DND-41 (cell line): ENCODE measurements at regions not wholly inside any gene's neighbourhood (a gene's known extent, or its start where the extent isn't known, plus 50 kb on each side); places are given as distances from the start of the nearest gene placed in this dataset.
"Not testable (repeated sequence)": the region's sequence is repeated elsewhere in the genome, so short reads cannot be mapped to it uniquely, and the experiment has no call there.

Experiments
- ATAC-seq: fragments of 200-7000 bp; cut with Tn5 transposase; 3 replicates; pipeline ENCODE4 v1.9.1; 2021; ENCODE audit warnings: low read depth; ENCODE audit not compliant: insufficient read depth
- DNase-seq: peaks from one replicate; pipeline ENCODE4 v3.0.0-alpha.2; 2020
- H2AFZ ChIP-seq: 2 replicates; pipeline ENCODE4 v1.6.0; 2012; ENCODE audit warnings: low read depth, low read length
- H3K27ac ChIP-seq: 2 replicates; pipeline ENCODE4 v1.5.1; 2012; ENCODE audit warnings: low read length, inconsistent platforms
- H3K27me3 ChIP-seq: fragments of 200-600 bp; sonication (generic); 2 replicates; pipeline ENCODE4 v1.6.0; 2012; ENCODE audit warnings: low read length, mild to moderate bottlenecking, inconsistent platforms; ENCODE audit not compliant: insufficient read depth, poor library complexity
- H3K36me3 ChIP-seq: 2 replicates; pipeline ENCODE4 v1.5.1; 2012; ENCODE audit warnings: low read length, inconsistent platforms; ENCODE audit not compliant: insufficient read depth
- H3K4me1 ChIP-seq: 2 replicates; pipeline ENCODE4 v1.5.1; 2012; ENCODE audit warnings: mild to moderate bottlenecking, low read length; ENCODE audit not compliant: insufficient read depth
- H3K4me2 ChIP-seq: 2 replicates; pipeline ENCODE4 v1.6.0; 2012; ENCODE audit warnings: mild to moderate bottlenecking, moderate library complexity, low read length, inconsistent platforms; ENCODE audit not compliant: insufficient read depth
- H3K4me3 ChIP-seq, 2 experiments: fragments of 200-600 bp in 1 of 2; shearing (Covaris generic) in 1 of 2; 2 replicates each; pipeline ENCODE4 v1.5.1; 2012 to 2016; ENCODE audit warnings: inconsistent platforms in 2 of 2, low read length in 2 of 2, mild to moderate bottlenecking in 2 of 2, low read depth in 1 of 2, moderate library complexity in 1 of 2
- H3K79me2 ChIP-seq: 2 replicates; pipeline ENCODE4 v1.6.0; 2012; ENCODE audit warnings: low read length, inconsistent platforms; ENCODE audit not compliant: insufficient read depth
- H3K9ac ChIP-seq: 2 replicates; pipeline ENCODE4 v1.6.0; 2012; ENCODE audit warnings: low read depth, mild to moderate bottlenecking, inconsistent platforms, low read length, moderate library complexity
- H3K9me3 ChIP-seq: 2 replicates; pipeline ENCODE4 v1.5.1; 2012; ENCODE audit warnings: low read length, moderate library complexity, mild to moderate bottlenecking, inconsistent platforms; ENCODE audit not compliant: insufficient read depth, severe bottlenecking
- H4K20me1 ChIP-seq: 2 replicates; pipeline ENCODE4 v1.6.0; 2012; ENCODE audit warnings: low read length; ENCODE audit not compliant: insufficient read depth
- CTCF ChIP-seq: IDR thresholded peaks from 2 replicates; pipeline ENCODE4 v1.5.1; 2012; ENCODE audit warnings: borderline replicate concordance, low read length, moderate library complexity, mild to moderate bottlenecking; ENCODE audit not compliant: poor library complexity, severe bottlenecking; ENCODE audit errors: extremely low read depth
- EZH2 ChIP-seq: IDR thresholded peaks from 3 replicates; pipeline ENCODE4 v1.6.1; 2012; ENCODE audit warnings: borderline replicate concordance, low read depth, mild to moderate bottlenecking, moderate library complexity, low read length, inconsistent platforms; ENCODE audit not compliant: severe bottlenecking

- H3K79me2 ChIP-seq, result no peaks in the 10 kb centered on the region
- H2AFZ ChIP-seq, result no peak overlapping the region
- H3K27me3 ChIP-seq, result no peaks in the 10 kb centered on the region
- H3K4me3 ChIP-seq, result no peak overlapping the region
- no peak overlapping the region for H3K4me2 ChIP-seq
- no peak for DNase-seq
- no peak overlapping the region for H3K9ac ChIP-seq
- H3K36me3 ChIP-seq, result no peaks in the 10 kb centered on the region
- ATAC-seq, result no peak
- TF ChIP-seq CTCF, result no peak
- TF ChIP-seq EZH2, result no peak
- H3K4me1 ChIP-seq, result no peaks in the 10 kb centered on the region
- no peaks in the 10 kb centered on the region for H4K20me1 ChIP-seq
- no peak overlapping the region for H3K27ac ChIP-seq
- H3K9me3 ChIP-seq, result no peaks in the 10 kb centered on the region
Observed at GRCh38 chr2:126048719-126049118, 607.2 kb upstream of the GYPC start.

- ATAC-seq, result no peak
- H4K20me1 ChIP-seq, result no peaks in the 10 kb centered on the region
- H3K4me3 ChIP-seq, result no peak overlapping the region
- H3K27me3 ChIP-seq, result no peaks in the 10 kb centered on the region
- no peaks in the 10 kb centered on the region for H3K4me1 ChIP-seq
- H3K4me2 ChIP-seq, result no peak overlapping the region
- H2AFZ ChIP-seq, result no peak overlapping the region
- H3K9me3 ChIP-seq, result no peaks in the 10 kb centered on the region
- H3K27ac ChIP-seq, result no peak overlapping the region
- no peaks in the 10 kb centered on the region for H3K79me2 ChIP-seq
- no peaks in the 10 kb centered on the region for H3K36me3 ChIP-seq
- DNase-seq, result no peak
- H3K9ac ChIP-seq, result no peak overlapping the region
- no peak for TF ChIP-seq CTCF
- TF ChIP-seq EZH2, result no peak
Observed at GRCh38 chr2:126049461-126049860, 606.5 kb upstream of the GYPC start.

- H3K4me2 ChIP-seq, result no peak overlapping the region
- H3K79me2 ChIP-seq, result no peaks in the 10 kb centered on the region
- no peaks in the 10 kb centered on the region for H3K4me1 ChIP-seq
- H3K9me3 ChIP-seq, result no peaks in the 10 kb centered on the region
- no peaks in the 10 kb centered on the region for H3K27me3 ChIP-seq
- no peaks in the 10 kb centered on the region for H3K36me3 ChIP-seq
- H3K4me3 ChIP-seq, result no peak overlapping the region
- no peak overlapping the region for H3K27ac ChIP-seq
- no peak for TF ChIP-seq CTCF
- no peak for TF ChIP-seq EZH2
- no peak overlapping the region for H2AFZ ChIP-seq
- H3K9ac ChIP-seq, result no peak overlapping the region
- ATAC-seq (no peak), DNase-seq (no peak)
- H4K20me1 ChIP-seq, result no peaks in the 10 kb centered on the region
Observed at GRCh38 chr2:126050991-126051736, 604.8 kb upstream of the GYPC start.

GRCh38 chr2:126051737-126052240 is 604.2 kb upstream of the GYPC start:
- not testable (repeated sequence) for DNase-seq, H3K9ac ChIP-seq, H3K27ac ChIP-seq, ATAC-seq, H3K4me2 ChIP-seq, H3K4me1 ChIP-seq, H2AFZ ChIP-seq, H3K36me3 ChIP-seq, H3K79me2 ChIP-seq, H3K4me3 ChIP-seq, H4K20me1 ChIP-seq, H3K9me3 ChIP-seq, H3K27me3 ChIP-seq
